PFSK-1 (cell line): ENCODE measurements at regions not wholly inside any gene's neighbourhood (a gene's known extent, or its start where the extent isn't known, plus 50 kb on each side); places are given as distances from the start of the nearest gene placed in this dataset.

Experiments
- POLR2AphosphoS5 ChIP-seq: IDR thresholded peaks from 2 replicates; pipeline ENCODE4 v1.6.1; 2012; ENCODE audit warnings: low read depth, mild to moderate bottlenecking, control low read depth, low read length, moderate library complexity
- REST ChIP-seq, 2 experiments: IDR thresholded peaks; 2 replicates each; pipeline versions ENCODE4 v1.6.1 to v1.8.0; 2011 to 2012; ENCODE audit warnings: low read depth in 2 of 2, low read length in 2 of 2, control low read depth in 1 of 2, inconsistent platforms in 1 of 2, mild to moderate bottlenecking in 1 of 2, moderate library complexity in 1 of 2; ENCODE audit not compliant: insufficient read depth in 1 of 2
- SIN3A ChIP-seq: IDR thresholded peaks from 2 replicates; pipeline ENCODE4 v1.6.1; 2012; ENCODE audit warnings: mild to moderate bottlenecking, low read length, moderate library complexity, borderline replicate concordance; ENCODE audit not compliant: insufficient read depth
- TAF1 ChIP-seq: IDR thresholded peaks from 2 replicates; pipeline ENCODE4 v1.6.1; 2012; ENCODE audit warnings: low read length, control low read depth, borderline replicate concordance; ENCODE audit not compliant: insufficient read depth

GRCh38 chr5:141780240-141780951, 97.8 kb downstream of the PCDH1 start:
- no peak for TF ChIP-seq REST (IDR thresholded peaks at IDR 0.05; ENCODE audit: insufficient read depth in 1 of 2, low read depth in 2 of 2, low read length in 2 of 2)
- no peak for TF ChIP-seq SIN3A
- no peak for TF ChIP-seq POLR2AphosphoS5
- TF ChIP-seq TAF1: no peak
